AG08395 (cell line): ENCODE measurements at regions not wholly inside any gene's neighbourhood (a gene's known extent, or its start where the extent isn't known, plus 50 kb on each side); places are given as distances from the start of the nearest gene placed in this dataset.

ENCODE experiments used
- DNase-seq: peaks from one replicate; pipeline ENCODE4 v3.0.0; 2012; ENCODE audit warnings: mixed read lengths, low spot score

DNA sequence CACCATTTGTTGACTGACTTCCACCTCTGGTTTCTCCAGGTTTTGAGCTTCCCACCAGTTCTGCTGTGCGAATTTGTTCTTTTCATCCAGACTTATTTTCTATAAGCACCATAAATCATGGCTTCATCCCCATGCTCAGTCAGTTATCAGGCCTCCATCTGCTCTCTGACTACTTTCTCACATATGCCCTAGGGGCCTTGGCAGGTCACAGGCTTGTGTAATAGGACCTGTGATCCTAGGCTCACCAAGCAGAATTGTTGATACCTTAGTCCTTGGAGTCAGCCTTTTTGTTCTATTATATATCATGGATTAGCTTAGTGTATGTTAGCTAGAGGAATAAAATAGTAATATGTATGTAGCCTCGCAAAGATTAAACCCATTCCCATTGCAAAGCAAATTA, 284.2 kb upstream of the TANK start:
- DNase-seq, result no peak

DNA sequence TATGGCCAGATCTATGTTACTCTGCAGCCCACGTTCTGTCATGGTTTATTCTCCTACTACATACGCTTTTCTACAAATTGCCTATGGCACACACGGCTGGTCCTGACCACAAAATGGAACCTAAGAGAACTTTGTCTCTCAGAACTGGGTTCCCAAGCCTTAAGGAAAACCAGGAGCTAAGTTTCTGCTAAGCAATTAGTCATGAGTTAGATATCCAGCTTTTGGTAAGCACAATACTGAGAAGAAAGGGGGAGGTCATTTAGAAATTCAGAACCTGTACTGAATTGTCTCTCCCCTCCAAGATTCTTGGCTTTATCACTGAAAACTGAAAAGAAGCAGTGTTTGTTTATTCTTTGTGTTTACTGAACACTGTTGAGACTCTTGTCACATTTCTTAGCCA, 283.5 kb upstream of the TANK start:
- DNase-seq, result no peak

- no peak for DNase-seq
Measured at GRCh38 chr2:160878618-160879017, 281.6 kb upstream of the TANK start.

- DNase-seq, result no peak
Measured at GRCh38 chr2:160882906-160883305, 277.3 kb upstream of the TANK start.

- DNase-seq, result no peak
Measured at GRCh38 chr2:160884056-160884455, 276.2 kb upstream of the TANK start.

DNA sequence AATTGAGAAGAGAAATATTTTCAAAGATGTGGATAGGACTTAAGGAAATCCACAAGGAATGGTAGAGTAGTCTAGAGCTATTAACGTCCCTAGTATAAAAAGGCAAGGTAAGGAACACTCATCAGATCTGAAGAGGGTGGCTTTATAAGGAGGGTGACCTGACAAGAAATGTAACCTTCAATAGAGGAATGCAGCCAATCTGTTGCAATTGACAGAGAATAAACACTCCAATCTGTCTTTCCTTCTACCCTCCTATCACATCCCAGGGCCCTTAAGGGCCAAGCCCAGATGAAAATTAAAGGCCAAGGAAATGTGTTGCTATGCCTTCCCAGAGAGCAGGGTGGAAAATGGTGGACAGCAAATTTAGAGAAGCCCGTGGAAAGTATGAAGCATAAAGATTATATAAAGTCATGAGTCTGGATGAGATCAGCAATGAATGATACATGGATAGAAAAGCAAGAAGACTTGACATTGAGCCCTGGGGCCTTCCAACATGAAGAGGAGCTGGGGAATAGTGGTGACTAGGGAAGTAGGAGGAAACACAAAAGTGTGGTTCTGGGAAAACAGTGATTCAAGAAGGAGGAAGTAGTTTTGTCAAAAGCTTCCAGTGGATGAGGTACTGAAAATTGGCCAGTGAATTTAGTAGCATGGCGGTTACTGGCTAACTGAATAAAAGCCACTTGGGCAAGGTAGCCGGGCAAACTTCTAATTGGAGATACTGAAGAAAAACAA, 270.6 kb upstream of the TANK start:
- DNase-seq, result no peak

DNA sequence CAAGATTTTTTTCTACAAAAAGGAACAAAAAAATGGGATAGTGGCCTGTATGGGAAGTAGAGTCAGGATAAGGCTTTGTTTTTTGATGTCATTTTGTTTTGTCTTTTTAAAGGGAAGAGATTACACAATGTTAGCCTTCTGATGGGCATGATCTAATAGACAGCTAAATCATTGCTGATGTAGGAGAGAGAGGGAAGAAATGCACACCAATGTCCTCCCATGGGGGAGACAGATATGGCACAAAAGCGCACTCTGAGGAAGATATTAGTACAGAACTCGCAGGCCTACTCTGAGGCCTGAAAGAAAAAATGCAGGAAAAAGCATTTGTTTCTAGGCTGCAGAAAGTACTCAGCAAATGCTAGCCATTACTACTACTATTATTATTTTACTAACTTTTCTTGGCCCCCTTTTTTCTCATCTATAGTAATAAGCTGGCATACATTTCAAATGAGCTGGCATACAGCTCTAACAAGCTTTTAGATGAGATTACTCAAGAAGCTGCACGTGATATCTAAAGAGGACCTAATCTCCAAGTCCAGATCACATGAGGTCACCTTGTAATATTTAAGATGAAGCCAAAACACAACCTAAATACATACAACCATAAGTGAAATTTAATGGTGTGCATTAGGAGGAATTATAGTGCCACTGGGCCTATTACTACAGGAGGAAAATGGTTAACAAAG, 269.4 kb upstream of the TANK start:
- no peak for DNase-seq

DNA sequence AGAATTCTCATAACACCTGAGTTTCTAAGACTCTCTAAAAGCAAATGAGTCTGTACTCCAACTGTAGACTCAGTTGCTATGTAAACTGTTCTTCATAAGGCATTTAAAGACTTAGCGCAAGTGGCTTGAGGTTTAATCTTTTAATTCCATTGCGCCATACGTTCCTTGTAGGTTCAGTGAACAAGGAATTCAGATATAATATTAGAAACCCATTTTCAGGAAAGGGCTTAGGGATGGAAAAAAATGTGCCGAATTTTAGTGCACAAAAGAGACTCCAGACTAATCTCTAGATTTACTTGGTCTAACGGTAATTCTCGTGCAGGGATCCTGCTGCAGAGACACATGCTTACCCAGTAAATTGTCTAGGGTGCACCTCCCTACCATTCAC, 268.9 kb upstream of the TANK start:
- DNase-seq, result no peak

DNA sequence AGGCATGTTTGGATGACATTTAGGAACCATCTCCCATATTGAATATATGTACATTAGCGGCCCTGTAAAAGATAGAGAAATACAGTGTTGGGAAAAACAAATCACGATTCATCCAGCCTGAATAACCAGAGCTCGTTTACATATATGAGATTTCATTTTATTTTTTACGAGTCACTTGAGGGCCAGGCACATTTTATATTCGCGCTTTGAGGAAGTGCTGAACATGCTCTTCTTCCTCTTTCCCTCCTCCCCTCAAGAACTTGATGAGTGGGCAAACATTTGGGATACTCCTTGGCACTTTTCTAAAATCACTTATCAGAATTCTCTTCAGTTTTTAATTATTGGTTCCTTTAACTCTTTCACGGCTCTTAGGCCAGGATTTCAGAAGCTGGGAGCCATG, 268.0 kb upstream of the TANK start:
- DNase-seq, result no peak

DNA sequence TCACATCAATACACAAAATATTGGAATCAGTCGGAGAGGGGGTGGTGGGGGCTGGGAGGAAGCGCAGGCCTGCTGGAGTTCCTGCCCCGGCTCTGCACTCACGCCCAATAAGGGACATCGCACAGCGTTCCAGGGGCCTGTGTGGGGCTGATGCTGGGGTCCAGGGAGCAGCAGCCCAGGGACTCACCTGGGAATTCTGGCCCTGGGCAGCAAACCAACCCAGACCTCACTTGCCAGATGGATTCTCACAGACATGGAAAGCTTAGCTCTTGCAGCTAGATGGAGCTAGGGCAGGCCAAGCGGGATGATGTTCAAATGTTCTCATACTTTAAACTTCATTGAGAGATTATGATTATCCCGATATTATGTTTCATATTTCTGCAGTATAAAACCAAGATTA, 266.6 kb upstream of the TANK start:
- DNase-seq, result no peak

GRCh38 chr2:160898581-160899307, 261.5 kb upstream of the TANK start:
- no peak for DNase-seq

GRCh38 chr2:160901613-160902012, 258.6 kb upstream of the TANK start:
- no peak for DNase-seq

GRCh38 chr2:160905862-160906261, 254.4 kb upstream of the TANK start:
- DNase-seq, result no peak

DNA sequence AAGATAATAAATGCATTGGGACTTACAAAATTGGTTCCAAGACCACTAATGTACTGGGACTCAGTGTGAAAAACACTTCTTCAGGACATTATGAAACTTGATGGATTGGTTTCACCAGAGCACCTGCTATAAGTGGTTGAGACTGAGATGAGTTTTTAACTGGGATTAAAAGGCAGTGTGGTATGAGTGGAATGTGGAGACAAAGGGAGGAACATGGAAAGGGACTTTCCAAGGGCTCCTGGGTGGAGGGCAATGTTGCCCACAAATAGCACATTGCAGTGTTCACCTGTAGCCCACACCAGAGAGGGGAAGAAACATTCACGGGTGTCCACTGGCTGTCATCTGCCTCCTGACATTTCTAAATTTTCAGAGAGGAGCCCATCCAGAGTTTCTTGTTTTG, 253.3 kb upstream of the TANK start:
- no peak for DNase-seq

GRCh38 chr2:160907738-160908137, 252.5 kb upstream of the TANK start:
- no peak for DNase-seq

DNA sequence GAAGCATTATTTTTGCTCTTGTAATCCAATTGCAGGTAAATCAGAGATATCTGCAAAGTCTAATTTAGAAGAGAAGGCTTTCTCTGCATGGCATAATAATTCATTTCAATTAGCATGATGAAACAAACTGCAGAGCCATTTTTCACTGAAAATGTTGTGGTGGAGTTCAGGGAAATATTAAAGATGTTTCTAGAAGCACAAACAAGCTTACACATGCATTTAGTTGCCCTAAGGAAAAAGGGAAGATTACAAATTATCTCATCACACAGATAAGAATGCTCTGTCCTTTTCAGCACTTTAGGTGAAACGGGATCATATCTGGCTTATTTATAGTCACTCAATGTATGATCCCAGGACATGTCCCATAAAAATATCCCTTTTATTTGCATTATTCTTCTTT, 252.1 kb upstream of the TANK start:
- DNase-seq, result no peak

- peak; percentile 15 for DNase-seq
Measured at GRCh38 chr2:160909781-160910242, 250.4 kb upstream of the TANK start.

DNA sequence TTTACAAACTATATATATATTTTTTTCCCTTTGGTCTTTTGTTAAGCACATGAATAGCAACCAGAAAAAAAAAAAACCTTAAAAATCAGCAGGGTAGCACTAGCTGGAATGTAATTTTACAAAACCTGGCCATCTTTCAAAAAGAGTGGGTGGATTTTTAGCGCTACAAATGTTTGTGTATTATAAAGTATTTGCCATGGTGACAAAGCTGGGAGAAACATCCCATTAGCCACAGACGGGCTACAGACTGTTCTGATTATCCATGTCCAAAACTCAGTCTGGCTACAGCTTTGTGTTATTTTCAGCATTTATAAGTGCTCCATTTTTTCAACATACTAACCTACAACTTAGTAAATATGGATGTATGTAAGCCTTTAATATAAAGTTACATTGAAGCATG, 249.5 kb upstream of the TANK start:
- peak; percentile 89 for DNase-seq

DNA sequence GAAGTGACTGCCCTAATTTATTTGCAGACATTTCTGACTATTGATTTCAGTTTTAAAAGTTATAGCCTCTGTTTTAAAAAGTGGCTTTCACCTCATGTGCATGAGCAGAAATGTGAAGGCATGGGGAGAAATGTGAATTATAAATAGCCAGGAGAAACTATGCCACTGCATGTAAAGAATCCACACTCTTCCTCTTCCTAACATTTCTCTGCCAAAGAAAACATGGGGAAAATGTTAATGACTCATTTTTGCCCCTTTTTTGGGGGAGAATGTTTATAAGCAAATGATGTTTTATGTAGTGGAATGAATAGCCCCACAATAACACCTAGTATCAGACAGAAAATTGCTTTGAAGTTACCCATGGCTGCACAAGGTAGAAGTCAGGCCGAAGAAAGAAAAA, 249.0 kb upstream of the TANK start:
- DNase-seq, result no peak

DNA sequence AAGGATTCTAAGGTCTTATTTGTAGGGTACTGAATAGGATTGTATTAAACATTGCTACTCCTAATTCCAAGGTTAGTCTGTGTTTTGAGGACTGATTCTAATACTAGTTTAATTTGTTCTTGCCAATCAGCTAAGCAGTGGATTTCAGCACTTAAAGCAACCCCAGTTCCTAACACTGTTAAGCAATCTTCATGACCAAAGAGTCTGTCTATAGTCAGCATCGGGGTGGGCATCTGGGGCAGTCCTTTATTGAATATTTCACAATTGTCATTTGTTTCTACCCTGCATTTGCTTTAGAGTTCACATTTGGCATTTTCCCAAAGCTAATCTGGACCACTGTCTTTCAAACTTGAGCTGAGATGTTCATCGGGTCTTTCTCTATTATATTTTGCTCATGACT, 248.0 kb upstream of the TANK start:
- DNase-seq, result no peak

GRCh38 chr2:160913323-160913722, 246.9 kb upstream of the TANK start:
- DNase-seq, result no peak

DNA sequence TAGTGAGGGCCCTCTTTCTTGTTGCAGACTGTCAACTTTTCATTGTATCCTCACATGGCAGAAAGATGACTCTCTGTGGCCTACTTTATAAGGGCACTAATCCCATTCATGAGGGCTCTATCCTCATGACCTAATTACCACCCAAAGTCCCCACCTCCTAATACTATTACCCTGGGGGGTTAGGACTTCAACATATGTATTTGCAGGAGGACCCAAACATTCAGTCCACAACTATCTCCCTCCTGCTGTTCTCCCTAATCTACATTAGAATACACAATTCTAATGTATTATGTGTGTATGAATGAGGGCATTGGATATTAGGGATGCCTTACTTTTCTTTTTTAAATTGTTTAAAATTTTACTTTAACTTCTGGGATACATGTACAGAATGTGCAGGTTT, 246.0 kb upstream of the TANK start:
- DNase-seq, result no peak

GRCh38 chr2:160916300-160916699, 243.9 kb upstream of the TANK start:
- DNase-seq, result no peak
